Pancreas (tissue), 10 donors: ENCODE measurements at regions not wholly inside any gene's neighbourhood (a gene's known extent, or its start where the extent isn't known, plus 50 kb on each side); places are given as distances from the start of the nearest gene placed in this dataset.

Experiments used
- ATAC-seq, 4 donors: fragments of 200-7000 bp; cut with Tn5 transposase; one replicate each; pipeline versions ENCODE4 v1.8.0 to v1.9.1; 2020; ENCODE audit warnings: mild to moderate bottlenecking in 4 of 4, moderate library complexity in 4 of 4
- DNase-seq, 6 donors: peaks; one replicate each; pipeline ENCODE4 v3.0.0-alpha.2; 2020
- FAIRE-seq: peaks from 2 replicates; lab custom pipeline; 2012; peaks lifted over from hg19 to GRCh38; lab: Jason Lieb, UNC
- H3K27ac ChIP-seq, 4 donors: fragments of 200-600 bp; sonication (generic); 1 replicate in 3 of 4; 2 replicates in 1 of 4; pipeline versions ENCODE4 v1.5.0 to v1.8.0; 2020
- H3K27me3 ChIP-seq, 4 donors: fragments of 200-600 bp; one replicate each; pipeline ENCODE4 v1.8.0; 2021
- H3K36me3 ChIP-seq, 3 donors: fragments of 200-600 bp; sonication (generic) in 1 of 3; one replicate each; pipeline versions ENCODE4 v1.5.0 to v1.8.0; 2020 to 2021
- H3K4me1 ChIP-seq, 3 donors: fragments of 200-600 bp; one replicate each; pipeline ENCODE4 v1.8.0; 2021
- H3K4me3 ChIP-seq, 4 donors: fragments of 200-600 bp; sonication (generic) in 2 of 4; one replicate each; pipeline versions ENCODE4 v1.5.0 to v1.8.0; 2020 to 2021
- H3K9me3 ChIP-seq, 4 donors: fragments of 200-600 bp; one replicate each; pipeline ENCODE4 v1.8.0; 2021
- CTCF ChIP-seq, 4 donors: fragments of 200-600 bp; sonication (generic) in 3 of 4; IDR thresholded peaks; one replicate each; pipeline versions ENCODE4 v1.5.0 to v1.8.0; 2021; ENCODE audit warnings: antibody characterized with exemption in 4 of 4
- WGBS, 2 donors: extraction: QIAGEN DNeasy Blood & Tissue Kit; methylation state at CpG; one replicate each; pipeline ENCODE4 v1.1.7; 2013; 5-methylcytosine and 5-hydroxymethylcytosine counted together
- intact Hi-C, 3 donors: fragments of 100-400 bp; cut with DNase I; formaldehyde crosslinking; loops; one replicate each; pipeline versions ENCODE4 v1.11.1 to v1.14.2; 2022
- donor health status: healthy with polysubstance abuse.
- donor health status: DM: no; HTN: no; CAD: no; lungs with moderate emphysema.
- donor health status: DM: no; HTN: no; CAD: no.
- donor health status: control.
- donor health status: control.
- donor health status: Bipolar disorder and iron deficiency.
- donor health status: DM: yes; HTN: yes; CAD: no.
- donor health status: DM: no; HTN: no; CAD: no.
- donor health status: DM: no; HTN: no; CAD: no.
- donor health status: DM: yes; HTN: yes; CAD: no.

GRCh38 chr11:80116796-80117195 lies 676.0 kb upstream of the TENM4 start:
- Histone ChIP-seq H3K9me3 (no peaks in the 10 kb centered on the region), H3K4me1 (no peaks in the 10 kb centered on the region), H3K36me3 (no peaks in the 10 kb centered on the region), H3K4me3 (no peak overlapping the region), H3K27me3 (no peaks in the 10 kb centered on the region), H3K27ac (no peak overlapping the region)
- 63 to 64% methylated on average over 3 of the region's 3 CpGs for WGBS, 2 donors
- DNase-seq (no peak), ATAC-seq (no peak), FAIRE-seq (no peak)
- TF ChIP-seq CTCF (IDR thresholded peaks at IDR 0.05), result no peak
- intact Hi-C loops, result no loop called here

GRCh38 chr11:80109652-80110051 lies 668.8 kb upstream of the TENM4 start:
- no peak for DNase-seq

GRCh38 chr11:80109031-80109430 lies 668.2 kb upstream of the TENM4 start:
- ATAC-seq, result no peak
- H3K36me3 ChIP-seq, result no peaks in the 10 kb centered on the region
- no peak for TF ChIP-seq CTCF (IDR thresholded peaks at IDR 0.05)
- no peaks in the 10 kb centered on the region for H3K4me1 ChIP-seq
- no peak overlapping the region for H3K4me3 ChIP-seq
- H3K9me3 ChIP-seq, result no peaks in the 10 kb centered on the region
- H3K27me3 ChIP-seq, result no peaks in the 10 kb centered on the region
- intact Hi-C loops, result no loop called here
- WGBS, 2 donors, result 82 to 85% methylated on average over 3 of the region's 3 CpGs
- FAIRE-seq, result no peak
- H3K27ac ChIP-seq, result no peak overlapping the region
- DNase-seq, result no peak

More at GRCh38 chr11:80109652-80110051, 668.8 kb upstream of the TENM4 start:
- Histone ChIP-seq H3K27ac (no peak overlapping the region), H3K36me3 (no peaks in the 10 kb centered on the region), H3K9me3 (no peaks in the 10 kb centered on the region), H3K4me1 (no peaks in the 10 kb centered on the region), H3K4me3 (no peak overlapping the region), H3K27me3 (no peaks in the 10 kb centered on the region)
- intact Hi-C loops, result no loop called here
- FAIRE-seq (no peak), ATAC-seq (no peak)
- no peak for TF ChIP-seq CTCF (IDR thresholded peaks at IDR 0.05)
- WGBS, 2 donors, result 80 to 88% methylated on average over 4 of the region's 4 CpGs

DNA sequence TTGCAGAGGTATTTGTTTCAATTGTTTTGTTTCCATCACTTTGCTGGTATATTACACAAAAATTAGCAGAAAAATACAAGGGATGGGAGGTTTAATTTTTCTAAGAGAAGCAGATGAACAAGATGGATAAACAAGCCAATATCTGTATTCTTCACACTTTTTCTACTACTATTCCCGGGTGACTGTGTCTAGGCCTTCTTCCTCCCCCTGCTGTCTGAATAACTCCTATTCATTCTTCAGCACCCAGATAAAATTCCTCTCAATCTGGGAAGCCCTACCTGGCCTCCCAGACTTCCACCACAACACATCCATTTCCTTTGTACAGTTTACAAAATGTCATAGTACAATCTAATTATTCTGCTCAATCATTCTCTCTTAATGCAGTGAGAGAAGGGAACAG lies 666.6 kb upstream of the TENM4 start:
- H3K9me3 ChIP-seq, result no peaks in the 10 kb centered on the region
- WGBS, 2 donors, result 53 to 59% methylated on average over 1 of the region's 1 CpG
- TF ChIP-seq CTCF (IDR thresholded peaks at IDR 0.05), result no peak

DNA sequence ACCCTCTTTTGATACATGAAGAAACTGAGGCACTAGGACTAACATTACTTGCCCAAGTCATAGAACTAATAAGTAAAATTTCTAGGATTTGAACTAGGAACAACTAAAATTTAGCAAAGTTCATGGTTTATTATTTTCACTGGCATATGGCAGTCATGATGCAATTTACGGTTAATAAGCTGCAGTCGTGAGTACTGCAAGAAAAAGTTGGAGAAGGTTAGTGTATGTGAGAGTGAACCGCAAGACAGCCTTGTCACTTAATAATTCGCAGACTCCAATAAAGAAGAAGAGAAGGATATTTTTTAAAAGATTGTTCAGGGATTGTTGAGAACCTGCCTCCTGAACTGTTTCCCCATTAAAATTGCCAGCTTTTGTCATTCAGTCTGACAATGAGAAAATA lies 663.4 kb upstream of the TENM4 start:
- DNase-seq, result no peak
- no peak for ATAC-seq
- intact Hi-C loops, result no loop called here
- H3K4me3 ChIP-seq, result no peak overlapping the region
- no peaks in the 10 kb centered on the region for H3K4me1 ChIP-seq
- no peak for FAIRE-seq
- WGBS, 2 donors, result 64 to 71% methylated on average over 4 of the region's 4 CpGs
- H3K9me3 ChIP-seq, result no peaks in the 10 kb centered on the region
- H3K36me3 ChIP-seq, result no peaks in the 10 kb centered on the region
- TF ChIP-seq CTCF (IDR thresholded peaks at IDR 0.05), result no peak
- no peaks in the 10 kb centered on the region for H3K27me3 ChIP-seq
- H3K27ac ChIP-seq, result no peak overlapping the region

More for the DNA sequence above, 666.6 kb upstream of the TENM4 start:
- no peaks in the 10 kb centered on the region for H3K27me3 ChIP-seq
- FAIRE-seq (no peak), ATAC-seq (no peak), DNase-seq (no peak)
- intact Hi-C loops, result no loop called here
- no peak overlapping the region for H3K4me3 ChIP-seq
- no peaks in the 10 kb centered on the region for H3K4me1 ChIP-seq
- H3K36me3 ChIP-seq, result no peaks in the 10 kb centered on the region
- H3K27ac ChIP-seq, result no peak overlapping the region
